WTC11 (cell line): ENCODE measurements at regions not wholly inside any gene's neighbourhood (a gene's known extent, or its start where the extent isn't known, plus 50 kb on each side); places are given as distances from the start of the nearest gene placed in this dataset.

Experiments
- ATAC-seq: fragments of 200-7000 bp; cut with Tn5 transposase; 2 replicates; pipeline ENCODE4 v1.10.0; 2021; ENCODE audit warnings: mild to moderate bottlenecking, moderate library complexity
- CTCF ChIA-PET: fragments of 300-600 bp; sonication (Branson Sonifier 250); formaldehyde crosslinking; loops from one replicate; lab custom pipeline; 2021; ENCODE audit warnings: antibody characterized with exemption; lab: Charles Lee
- POLR2A ChIA-PET: fragments of 350-600 bp; sonication (Branson Sonifier 250); formaldehyde crosslinking; loops from one replicate; lab custom pipeline; 2021; ENCODE audit warnings: antibody characterized with exemption; lab: Charles Lee
- DNase-seq: peaks from one replicate; pipeline ENCODE4 v3.0.0; 2021; ENCODE audit warnings: low spot score
- H3K27ac Mint-ChIP-seq: 2 replicates; pipeline ENCODE4 v1.8.0; 2021; ENCODE audit warnings: mixed read lengths
- H3K27me3 Mint-ChIP-seq: 2 replicates; pipeline ENCODE4 v1.8.0; 2021; ENCODE audit warnings: low read depth, mild to moderate bottlenecking, moderate library complexity, mixed read lengths
- H3K36me3 Mint-ChIP-seq: 2 replicates; pipeline ENCODE4 v1.8.0; 2021; ENCODE audit warnings: mixed read lengths
- H3K4me1 Mint-ChIP-seq: 2 replicates; pipeline ENCODE4 v1.8.0; 2022; ENCODE audit warnings: mixed read lengths
- H3K4me3 Mint-ChIP-seq: 2 replicates; pipeline ENCODE4 v1.8.0; 2021; ENCODE audit warnings: mild to moderate bottlenecking, moderate library complexity, mixed read lengths
- H3K9me3 Mint-ChIP-seq: 2 replicates; pipeline ENCODE4 v1.8.0; 2021; ENCODE audit warnings: mixed read lengths
- ATF1 ChIP-seq: sonication (generic); formaldehyde crosslinking; IDR thresholded peaks from 2 replicates; pipeline ENCODE4 v1.8.1; 2023; ENCODE audit warnings: mild to moderate bottlenecking, moderate library complexity, missing genetic modification reagents
- ETV6 ChIP-seq: sonication (generic); formaldehyde crosslinking; IDR thresholded peaks from 2 replicates; pipeline ENCODE4 v1.8.1; 2022; ENCODE audit warnings: mild to moderate bottlenecking, missing genetic modification reagents
- FOXJ3 ChIP-seq: sonication (generic); formaldehyde crosslinking; IDR thresholded peaks from 2 replicates; pipeline ENCODE4 v1.9.0; 2021; ENCODE audit warnings: missing genetic modification reagents, mild to moderate bottlenecking, borderline replicate concordance
- GABPB1 ChIP-seq: sonication (generic); formaldehyde crosslinking; IDR thresholded peaks from 2 replicates; pipeline ENCODE4 v1.8.1; 2023; ENCODE audit warnings: mild to moderate bottlenecking, missing genetic modification reagents
- HMGA2 ChIP-seq: fragments of 250-450 bp; sonication (Bioruptor Pico); IDR thresholded peaks from 2 replicates; pipeline ENCODE4 v1.4.0; 2021; ENCODE audit warnings: mild to moderate bottlenecking, moderate library complexity
- NFATC4 ChIP-seq: fragments of 250-450 bp; sonication (Bioruptor Pico); IDR thresholded peaks from 2 replicates; pipeline ENCODE4 v1.9.0; 2021; ENCODE audit warnings: mild to moderate bottlenecking
- NR1H2 ChIP-seq: sonication (generic); formaldehyde crosslinking; IDR thresholded peaks from 2 replicates; pipeline ENCODE4 v1.9.0; 2021; ENCODE audit warnings: mild to moderate bottlenecking, moderate library complexity, missing genetic modification reagents
- RELA ChIP-seq: sonication (generic); formaldehyde crosslinking; IDR thresholded peaks from 2 replicates; pipeline ENCODE4 v1.8.1; 2022; ENCODE audit warnings: missing genetic modification reagents, mild to moderate bottlenecking, borderline replicate concordance
- RORB ChIP-seq: fragments of 250-450 bp; sonication (Bioruptor Pico); IDR thresholded peaks from 2 replicates; pipeline ENCODE4 v1.9.0; 2021; ENCODE audit warnings: mild to moderate bottlenecking
- ZNF317 ChIP-seq: sonication (generic); formaldehyde crosslinking; IDR thresholded peaks from 2 replicates; pipeline ENCODE4 v1.8.1; 2023; ENCODE audit warnings: low read depth, mild to moderate bottlenecking, moderate library complexity, missing genetic modification reagents, borderline replicate concordance
- ZNF396 ChIP-seq: fragments of 250-450 bp; sonication (Bioruptor Pico); IDR thresholded peaks from 2 replicates; pipeline ENCODE4 v1.8.0; 2021; ENCODE audit warnings: mild to moderate bottlenecking, moderate library complexity, borderline replicate concordance
- ZNF423 ChIP-seq: fragments of 250-450 bp; sonication (Bioruptor Pico); IDR thresholded peaks from 2 replicates; pipeline ENCODE4 v2.1.2; 2022; ENCODE audit warnings: mild to moderate bottlenecking, moderate library complexity
- TF ChIP-seq, protein P1 (sequence below): sonication (generic); formaldehyde crosslinking; IDR thresholded peaks from 2 replicates; pipeline ENCODE4 v1.8.1; 2022; ENCODE audit warnings: mild to moderate bottlenecking, missing genetic modification reagents, moderate library complexity, borderline replicate concordance
- TF ChIP-seq, protein P2 (sequence below): fragments of 250-450 bp; sonication (Bioruptor Pico); IDR thresholded peaks from 2 replicates; pipeline ENCODE4 v1.9.0; 2021; ENCODE audit warnings: mild to moderate bottlenecking
- TF ChIP-seq, protein P3 (sequence below): fragments of 250-450 bp; sonication (Bioruptor Pico); conservative IDR thresholded peaks from 2 replicates; pipeline ENCODE4 v1.9.0; 2021; ENCODE audit warnings: mild to moderate bottlenecking
- TF ChIP-seq, protein P4 (sequence below): sonication (generic); formaldehyde crosslinking; IDR thresholded peaks from 2 replicates; pipeline ENCODE4 v1.8.1; 2023; ENCODE audit warnings: mild to moderate bottlenecking, missing genetic modification reagents, borderline replicate concordance
- TF ChIP-seq, protein P5 (sequence below): sonication (generic); formaldehyde crosslinking; IDR thresholded peaks from 2 replicates; pipeline ENCODE4 v1.8.1; 2022; ENCODE audit warnings: mild to moderate bottlenecking, moderate library complexity, missing genetic modification reagents
- TF ChIP-seq, protein P6 (sequence below): fragments of 200-600 bp; IDR thresholded peaks from 2 replicates; pipeline ENCODE4 v1.8.0; 2022; ENCODE audit warnings: antibody characterized with exemption
- TF ChIP-seq, protein P7 (sequence below): sonication (generic); formaldehyde crosslinking; IDR thresholded peaks from 2 replicates; pipeline ENCODE4 v1.8.0; 2022; ENCODE audit warnings: mild to moderate bottlenecking, missing genetic modification reagents
- TF ChIP-seq, protein P8 (sequence below): sonication (generic); formaldehyde crosslinking; conservative IDR thresholded peaks from 2 replicates; pipeline ENCODE4 v1.8.1; 2023; ENCODE audit warnings: mild to moderate bottlenecking, low read depth, missing genetic modification reagents, moderate library complexity

DNA sequence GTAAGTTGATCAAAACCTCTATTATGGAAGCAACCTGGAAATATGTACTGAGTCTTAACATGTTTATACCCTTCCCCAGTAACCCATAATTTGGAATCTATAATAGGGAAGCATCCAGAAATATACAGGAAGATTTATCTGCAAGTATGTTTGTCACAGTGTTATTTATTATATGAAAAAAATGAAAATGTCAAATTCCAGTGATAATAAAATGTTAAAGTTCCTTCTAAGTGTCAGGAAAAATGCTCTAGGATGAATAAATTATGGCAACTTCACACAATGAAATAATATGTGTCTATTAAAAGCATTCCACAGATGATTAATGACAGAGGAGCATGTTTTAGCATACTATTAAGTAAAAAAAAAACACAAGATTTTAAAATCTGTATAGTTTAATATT lies 202.3 kb upstream of the PRNP start (continued):
- TF ChIP-seq GABPB1 (CRISPR knock-in tag) (no peak), HMGA2 (no peak)

DNA sequence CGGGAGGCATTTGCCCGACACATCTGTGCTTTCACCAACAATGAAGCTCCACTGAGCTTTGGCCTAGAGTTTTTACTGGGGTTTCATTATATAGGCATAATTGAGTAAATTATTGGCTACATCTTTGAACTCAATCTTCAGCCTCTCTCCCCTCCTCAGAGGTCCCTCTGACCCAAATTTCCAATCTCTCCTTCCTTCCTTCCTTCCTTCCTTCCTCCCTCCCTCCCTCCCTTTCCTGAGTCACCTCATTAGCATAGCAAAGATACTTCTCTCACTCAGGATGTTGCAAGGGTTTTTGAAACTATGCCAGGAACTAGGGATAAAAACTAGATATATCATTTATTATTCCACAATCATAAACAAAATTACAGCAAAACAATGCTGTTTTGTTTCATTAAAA lies 202.8 kb upstream of the PRNP start:
- CTCF ChIA-PET: no interaction called here
- Mint-ChIP-seq H3K4me1 (peaks cover 47% of the 10 kb centered on the region), H3K4me3 (no peak overlapping the region), H3K9me3 (peaks cover under 1% of the 10 kb centered on the region; the same call in 1 of the 2 replicates), H3K36me3 (no peaks in the 10 kb centered on the region), H3K27ac (no peak overlapping the region), H3K27me3 (no peaks in the 10 kb centered on the region)
- TF ChIP-seq ATF1 (CRISPR knock-in tag) (no peak), NFATC4 (CRISPR knock-in tag) (no peak), RORB (CRISPR knock-in tag) (no peak), GABPB1 (CRISPR knock-in tag) (no peak), ETV6 (CRISPR knock-in tag) (peak; percentile 73; the same call in 1 of the 2 replicates), FOXJ3 (CRISPR knock-in tag) (no peak)
- POLR2A ChIA-PET: no interaction called here
- no peak for DNase-seq
- ATAC-seq: no peak

DNA sequence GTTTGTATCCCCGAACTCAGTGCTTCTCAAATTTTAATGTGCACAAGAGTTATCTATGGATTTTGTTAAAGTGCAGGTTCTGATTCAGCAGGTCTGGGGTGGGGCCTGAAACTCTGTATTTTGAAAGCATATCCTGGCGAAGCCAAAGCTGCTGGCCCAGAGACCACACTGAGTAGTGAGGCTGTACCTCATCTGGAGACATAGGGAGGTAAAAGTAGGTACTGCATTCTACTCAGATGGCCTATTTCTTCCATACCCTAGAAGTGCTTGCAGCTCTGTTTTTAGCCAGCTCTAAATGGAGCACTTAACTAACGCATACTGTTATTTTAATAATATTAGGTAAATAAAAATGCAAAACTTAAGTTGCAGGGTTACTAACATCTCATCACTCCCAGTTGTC lies 206.2 kb upstream of the PRNP start:
- ChIA-PET CTCF (interaction anchor here (2.0 to 2.4 kb wide), 2 partner anchors 9 to 89 kb away, joined by 5 to 7 read pairs; no protein-coding TSS in a partner anchor), POLR2A (interaction anchor here (0.7 kb wide), 2 partner anchors 9 to 292 kb away, joined by 4 to 8 read pairs; no protein-coding TSS in a partner anchor)
- ATAC-seq (peak; percentile 79), DNase-seq (no peak)
- H3K27me3 Mint-ChIP-seq: no peaks in the 10 kb centered on the region
- no peak overlapping the region for H3K4me3 Mint-ChIP-seq
- no peak overlapping the region for H3K27ac Mint-ChIP-seq
- no peaks in the 10 kb centered on the region for H3K36me3 Mint-ChIP-seq
- peaks cover 50% of the 10 kb centered on the region for H3K4me1 Mint-ChIP-seq
- H3K9me3 Mint-ChIP-seq: peaks cover 9% of the 10 kb centered on the region
- TF ChIP-seq, protein P1, sequence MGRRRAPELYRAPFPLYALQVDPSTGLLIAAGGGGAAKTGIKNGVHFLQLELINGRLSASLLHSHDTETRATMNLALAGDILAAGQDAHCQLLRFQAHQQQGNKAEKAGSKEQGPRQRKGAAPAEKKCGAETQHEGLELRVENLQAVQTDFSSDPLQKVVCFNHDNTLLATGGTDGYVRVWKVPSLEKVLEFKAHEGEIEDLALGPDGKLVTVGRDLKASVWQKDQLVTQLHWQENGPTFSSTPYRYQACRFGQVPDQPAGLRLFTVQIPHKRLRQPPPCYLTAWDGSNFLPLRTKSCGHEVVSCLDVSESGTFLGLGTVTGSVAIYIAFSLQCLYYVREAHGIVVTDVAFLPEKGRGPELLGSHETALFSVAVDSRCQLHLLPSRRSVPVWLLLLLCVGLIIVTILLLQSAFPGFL (CRISPR knock-in tag): no peak
- TF ChIP-seq ZNF317: no peak
- TF ChIP-seq, protein P2, sequence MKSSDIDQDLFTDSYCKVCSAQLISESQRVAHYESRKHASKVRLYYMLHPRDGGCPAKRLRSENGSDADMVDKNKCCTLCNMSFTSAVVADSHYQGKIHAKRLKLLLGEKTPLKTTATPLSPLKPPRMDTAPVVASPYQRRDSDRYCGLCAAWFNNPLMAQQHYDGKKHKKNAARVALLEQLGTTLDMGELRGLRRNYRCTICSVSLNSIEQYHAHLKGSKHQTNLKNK (CRISPR knock-in tag): no peak
- TF ChIP-seq, protein P3, sequence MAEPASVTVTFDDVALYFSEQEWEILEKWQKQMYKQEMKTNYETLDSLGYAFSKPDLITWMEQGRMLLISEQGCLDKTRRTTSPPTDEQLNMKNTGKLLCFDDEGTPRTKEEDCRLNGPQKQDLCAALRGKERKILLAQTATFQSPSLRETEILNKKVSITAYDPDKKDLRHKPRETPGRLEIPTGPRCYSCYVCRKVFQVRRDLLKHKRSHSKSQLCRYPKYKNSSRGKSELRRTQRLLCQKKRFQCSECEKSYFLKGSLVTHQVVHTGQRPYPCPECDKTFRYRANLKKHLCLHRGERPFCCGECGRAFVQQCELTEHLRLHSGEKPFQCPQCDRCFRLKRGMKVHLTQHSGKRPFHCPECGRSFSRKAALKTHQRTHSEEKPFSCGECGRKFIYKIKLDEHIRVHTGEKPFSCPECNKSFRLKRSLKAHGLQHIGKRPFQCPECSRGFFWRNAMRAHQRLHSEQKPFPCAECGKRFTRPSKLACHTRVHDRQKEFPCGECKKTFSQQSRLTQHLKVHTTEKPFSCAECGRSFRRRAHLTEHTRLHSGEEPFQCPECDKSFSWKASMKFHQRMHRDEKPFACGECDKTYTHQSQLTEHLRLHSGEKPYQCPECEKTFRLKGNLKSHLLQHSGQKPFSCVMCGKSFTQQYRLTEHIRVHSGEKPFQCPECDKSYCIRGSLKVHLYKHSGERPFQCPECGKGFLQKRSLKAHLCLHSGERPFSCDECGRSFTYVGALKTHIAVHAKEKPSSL: no peak
- TF ChIP-seq, protein P4, sequence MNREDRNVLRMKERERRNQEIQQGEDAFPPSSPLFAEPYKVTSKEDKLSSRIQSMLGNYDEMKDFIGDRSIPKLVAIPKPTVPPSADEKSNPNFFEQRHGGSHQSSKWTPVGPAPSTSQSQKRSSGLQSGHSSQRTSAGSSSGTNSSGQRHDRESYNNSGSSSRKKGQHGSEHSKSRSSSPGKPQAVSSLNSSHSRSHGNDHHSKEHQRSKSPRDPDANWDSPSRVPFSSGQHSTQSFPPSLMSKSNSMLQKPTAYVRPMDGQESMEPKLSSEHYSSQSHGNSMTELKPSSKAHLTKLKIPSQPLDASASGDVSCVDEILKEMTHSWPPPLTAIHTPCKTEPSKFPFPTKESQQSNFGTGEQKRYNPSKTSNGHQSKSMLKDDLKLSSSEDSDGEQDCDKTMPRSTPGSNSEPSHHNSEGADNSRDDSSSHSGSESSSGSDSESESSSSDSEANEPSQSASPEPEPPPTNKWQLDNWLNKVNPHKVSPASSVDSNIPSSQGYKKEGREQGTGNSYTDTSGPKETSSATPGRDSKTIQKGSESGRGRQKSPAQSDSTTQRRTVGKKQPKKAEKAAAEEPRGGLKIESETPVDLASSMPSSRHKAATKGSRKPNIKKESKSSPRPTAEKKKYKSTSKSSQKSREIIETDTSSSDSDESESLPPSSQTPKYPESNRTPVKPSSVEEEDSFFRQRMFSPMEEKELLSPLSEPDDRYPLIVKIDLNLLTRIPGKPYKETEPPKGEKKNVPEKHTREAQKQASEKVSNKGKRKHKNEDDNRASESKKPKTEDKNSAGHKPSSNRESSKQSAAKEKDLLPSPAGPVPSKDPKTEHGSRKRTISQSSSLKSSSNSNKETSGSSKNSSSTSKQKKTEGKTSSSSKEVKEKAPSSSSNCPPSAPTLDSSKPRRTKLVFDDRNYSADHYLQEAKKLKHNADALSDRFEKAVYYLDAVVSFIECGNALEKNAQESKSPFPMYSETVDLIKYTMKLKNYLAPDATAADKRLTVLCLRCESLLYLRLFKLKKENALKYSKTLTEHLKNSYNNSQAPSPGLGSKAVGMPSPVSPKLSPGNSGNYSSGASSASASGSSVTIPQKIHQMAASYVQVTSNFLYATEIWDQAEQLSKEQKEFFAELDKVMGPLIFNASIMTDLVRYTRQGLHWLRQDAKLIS (CRISPR knock-in tag): no peak
- TF ChIP-seq, protein P5, sequence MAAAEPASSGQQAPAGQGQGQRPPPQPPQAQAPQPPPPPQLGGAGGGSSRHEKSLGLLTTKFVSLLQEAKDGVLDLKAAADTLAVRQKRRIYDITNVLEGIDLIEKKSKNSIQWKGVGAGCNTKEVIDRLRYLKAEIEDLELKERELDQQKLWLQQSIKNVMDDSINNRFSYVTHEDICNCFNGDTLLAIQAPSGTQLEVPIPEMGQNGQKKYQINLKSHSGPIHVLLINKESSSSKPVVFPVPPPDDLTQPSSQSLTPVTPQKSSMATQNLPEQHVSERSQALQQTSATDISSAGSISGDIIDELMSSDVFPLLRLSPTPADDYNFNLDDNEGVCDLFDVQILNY (CRISPR knock-in tag): no peak
- no peak for TF ChIP-seq ZNF423 (CRISPR knock-in tag)
- TF ChIP-seq NFATC4 (CRISPR knock-in tag): no peak
- TF ChIP-seq NR1H2 (CRISPR knock-in tag): no peak
- TF ChIP-seq RELA: no peak
- no peak for TF ChIP-seq ZNF396 (CRISPR knock-in tag)
- TF ChIP-seq, protein P6, sequence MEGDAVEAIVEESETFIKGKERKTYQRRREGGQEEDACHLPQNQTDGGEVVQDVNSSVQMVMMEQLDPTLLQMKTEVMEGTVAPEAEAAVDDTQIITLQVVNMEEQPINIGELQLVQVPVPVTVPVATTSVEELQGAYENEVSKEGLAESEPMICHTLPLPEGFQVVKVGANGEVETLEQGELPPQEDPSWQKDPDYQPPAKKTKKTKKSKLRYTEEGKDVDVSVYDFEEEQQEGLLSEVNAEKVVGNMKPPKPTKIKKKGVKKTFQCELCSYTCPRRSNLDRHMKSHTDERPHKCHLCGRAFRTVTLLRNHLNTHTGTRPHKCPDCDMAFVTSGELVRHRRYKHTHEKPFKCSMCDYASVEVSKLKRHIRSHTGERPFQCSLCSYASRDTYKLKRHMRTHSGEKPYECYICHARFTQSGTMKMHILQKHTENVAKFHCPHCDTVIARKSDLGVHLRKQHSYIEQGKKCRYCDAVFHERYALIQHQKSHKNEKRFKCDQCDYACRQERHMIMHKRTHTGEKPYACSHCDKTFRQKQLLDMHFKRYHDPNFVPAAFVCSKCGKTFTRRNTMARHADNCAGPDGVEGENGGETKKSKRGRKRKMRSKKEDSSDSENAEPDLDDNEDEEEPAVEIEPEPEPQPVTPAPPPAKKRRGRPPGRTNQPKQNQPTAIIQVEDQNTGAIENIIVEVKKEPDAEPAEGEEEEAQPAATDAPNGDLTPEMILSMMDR: no peak
- TF ChIP-seq, protein P7, sequence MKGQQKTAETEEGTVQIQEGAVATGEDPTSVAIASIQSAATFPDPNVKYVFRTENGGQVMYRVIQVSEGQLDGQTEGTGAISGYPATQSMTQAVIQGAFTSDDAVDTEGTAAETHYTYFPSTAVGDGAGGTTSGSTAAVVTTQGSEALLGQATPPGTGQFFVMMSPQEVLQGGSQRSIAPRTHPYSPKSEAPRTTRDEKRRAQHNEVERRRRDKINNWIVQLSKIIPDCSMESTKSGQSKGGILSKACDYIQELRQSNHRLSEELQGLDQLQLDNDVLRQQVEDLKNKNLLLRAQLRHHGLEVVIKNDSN (CRISPR knock-in tag): no peak
- TF ChIP-seq, protein P8, sequence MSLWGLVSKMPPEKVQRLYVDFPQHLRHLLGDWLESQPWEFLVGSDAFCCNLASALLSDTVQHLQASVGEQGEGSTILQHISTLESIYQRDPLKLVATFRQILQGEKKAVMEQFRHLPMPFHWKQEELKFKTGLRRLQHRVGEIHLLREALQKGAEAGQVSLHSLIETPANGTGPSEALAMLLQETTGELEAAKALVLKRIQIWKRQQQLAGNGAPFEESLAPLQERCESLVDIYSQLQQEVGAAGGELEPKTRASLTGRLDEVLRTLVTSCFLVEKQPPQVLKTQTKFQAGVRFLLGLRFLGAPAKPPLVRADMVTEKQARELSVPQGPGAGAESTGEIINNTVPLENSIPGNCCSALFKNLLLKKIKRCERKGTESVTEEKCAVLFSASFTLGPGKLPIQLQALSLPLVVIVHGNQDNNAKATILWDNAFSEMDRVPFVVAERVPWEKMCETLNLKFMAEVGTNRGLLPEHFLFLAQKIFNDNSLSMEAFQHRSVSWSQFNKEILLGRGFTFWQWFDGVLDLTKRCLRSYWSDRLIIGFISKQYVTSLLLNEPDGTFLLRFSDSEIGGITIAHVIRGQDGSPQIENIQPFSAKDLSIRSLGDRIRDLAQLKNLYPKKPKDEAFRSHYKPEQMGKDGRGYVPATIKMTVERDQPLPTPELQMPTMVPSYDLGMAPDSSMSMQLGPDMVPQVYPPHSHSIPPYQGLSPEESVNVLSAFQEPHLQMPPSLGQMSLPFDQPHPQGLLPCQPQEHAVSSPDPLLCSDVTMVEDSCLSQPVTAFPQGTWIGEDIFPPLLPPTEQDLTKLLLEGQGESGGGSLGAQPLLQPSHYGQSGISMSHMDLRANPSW (CRISPR knock-in tag): no peak
